Peyer's patch (tissue), 4 donors: ENCODE measurements at regions not wholly inside any gene's neighbourhood (a gene's known extent, or its start where the extent isn't known, plus 50 kb on each side); places are given as distances from the start of the nearest gene placed in this dataset.

Experiments
- CTCF ChIP-seq, 6 experiments: fragments of 450-650 bp in 4 of 6; fragments of 200-600 bp in 2 of 6; sonication (generic) in 1 of 6; IDR thresholded peaks; one replicate each; pipeline ENCODE4 v1.5.1; 2017 to 2019; ENCODE audit warnings: antibody characterized with exemption in 6 of 6, mild to moderate bottlenecking in 3 of 6, moderate library complexity in 1 of 6
- POLR2A ChIP-seq, 2 donors: fragments of 450-650 bp; IDR thresholded peaks; one replicate each; pipeline ENCODE4 v1.5.1; 2017; ENCODE audit warnings: antibody characterized with exemption in 2 of 2, mild to moderate bottlenecking in 2 of 2, moderate library complexity in 2 of 2

- TF ChIP-seq POLR2A (IDR thresholded peaks at IDR 0.05), result no peak
- TF ChIP-seq CTCF (IDR thresholded peaks at IDR 0.05), result no peak
Measured at GRCh38 chr14:98728024-98728423, 544.0 kb downstream of the BCL11B start.
